GM18870 (cell line): ENCODE measurements at regions not wholly inside any gene's neighbourhood (a gene's known extent, or its start where the extent isn't known, plus 50 kb on each side); places are given as distances from the start of the nearest gene placed in this dataset.
"Not testable (repeated sequence)": the region's sequence is repeated elsewhere in the genome, so short reads cannot be mapped to it uniquely, and the experiment has no call there.

Experiments used
- ATAC-seq: cut with Tn5 transposase; IDR thresholded peaks from one replicate; pipeline ENCODE4 v1.9.1; 2021; ENCODE audit warnings: moderate library complexity; ENCODE audit not compliant: unreplicated experiment

- ATAC-seq = no peak
These were observed 203.9 kb downstream of the C9orf50 start for GRCh38 chr9:129416821-129417539.

- ATAC-seq = no peak
These were observed 204.8 kb downstream of the C9orf50 start for GRCh38 chr9:129415942-129416651.

- no peak for ATAC-seq
These were observed 205.6 kb downstream of the C9orf50 start for GRCh38 chr9:129414993-129415941.

GRCh38 chr9:129414377-129414992, 206.4 kb downstream of the C9orf50 start:
- no peak for ATAC-seq

- ATAC-seq = peak; percentile 60
These were observed 207.1 kb downstream of the C9orf50 start for GRCh38 chr9:129413537-129414376.

GRCh38 chr9:129412814-129413536, 207.9 kb downstream of the C9orf50 start:
- no peak for ATAC-seq

- not testable (repeated sequence) for ATAC-seq
These were observed 208.6 kb downstream of the C9orf50 start for GRCh38 chr9:129412176-129412813.

GRCh38 chr9:129411501-129412175, 209.3 kb downstream of the C9orf50 start:
- ATAC-seq = no peak

GRCh38 chr9:129410226-129410625, 210.7 kb downstream of the C9orf50 start:
- ATAC-seq = no peak

GRCh38 chr9:129408535-129409215, 212.2 kb downstream of the C9orf50 start:
- ATAC-seq = no peak

GRCh38 chr9:129407905-129408452, 212.9 kb downstream of the C9orf50 start:
- no peak for ATAC-seq

- no peak for ATAC-seq
These were observed 214.3 kb downstream of the C9orf50 start for GRCh38 chr9:129406278-129407225.

GRCh38 chr9:129405827-129406213, 215.1 kb downstream of the C9orf50 start:
- ATAC-seq = no peak

- no peak for ATAC-seq
These were observed 215.6 kb downstream of the C9orf50 start for GRCh38 chr9:129405089-129405826.

GRCh38 chr9:129404621-129405020, 216.3 kb downstream of the C9orf50 start:
- ATAC-seq = no peak
